ENCODE measurements at regions not wholly inside any gene's neighbourhood (a gene's known extent, or its start where the extent isn't known, plus 50 kb on each side); places are given as distances from the start of the nearest gene placed in this dataset.
"Not testable (repeated sequence)": the region's sequence is repeated elsewhere in the genome, so short reads cannot be mapped to it uniquely, and the experiment has no call there.

DNA sequence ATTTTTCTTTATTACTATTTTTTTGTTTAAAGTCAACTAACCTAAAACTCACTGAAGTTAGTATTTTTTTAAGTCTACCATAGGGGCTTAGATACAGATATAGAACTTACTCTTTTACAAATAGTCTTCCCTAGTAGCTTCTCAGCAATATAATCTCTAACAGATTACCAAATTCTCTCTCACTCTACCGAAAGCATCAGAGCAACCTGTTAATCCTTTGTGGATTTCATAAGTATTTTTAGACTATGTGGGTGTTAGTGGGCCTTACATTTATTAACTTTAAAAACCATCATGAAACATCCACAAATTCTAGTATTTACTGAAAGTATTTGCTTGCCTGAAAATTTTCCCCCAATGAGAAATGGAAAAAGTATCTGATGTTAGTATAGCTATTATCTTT lies 84.6 kb upstream of the TFPI start:
- H3K4me3 ChIP-seq (ENCODE audit: extremely low read depth, insufficient read depth, low read length, poor library complexity, severe bottlenecking), result no peak overlapping the region
- H3K36me3 ChIP-seq (ENCODE audit: control insufficient read depth, insufficient read depth, low read length), result no peaks in the 10 kb centered on the region
- H3K4me1 ChIP-seq (ENCODE audit: control insufficient read depth, insufficient read depth, low read length, poor library complexity, severe bottlenecking), result no peaks in the 10 kb centered on the region
- no CpG with 5 or more reads among the region's 1 CpG for WGBS, 2 experiments (ENCODE audit: insufficient coverage in 2 of 2)
- peaks cover 6% of the 10 kb centered on the region for H3K9me3 ChIP-seq (ENCODE audit: control insufficient read depth, low read length)
- H3K27ac ChIP-seq (ENCODE audit: low read depth, low read length, severe bottlenecking), result no peak overlapping the region

DNA sequence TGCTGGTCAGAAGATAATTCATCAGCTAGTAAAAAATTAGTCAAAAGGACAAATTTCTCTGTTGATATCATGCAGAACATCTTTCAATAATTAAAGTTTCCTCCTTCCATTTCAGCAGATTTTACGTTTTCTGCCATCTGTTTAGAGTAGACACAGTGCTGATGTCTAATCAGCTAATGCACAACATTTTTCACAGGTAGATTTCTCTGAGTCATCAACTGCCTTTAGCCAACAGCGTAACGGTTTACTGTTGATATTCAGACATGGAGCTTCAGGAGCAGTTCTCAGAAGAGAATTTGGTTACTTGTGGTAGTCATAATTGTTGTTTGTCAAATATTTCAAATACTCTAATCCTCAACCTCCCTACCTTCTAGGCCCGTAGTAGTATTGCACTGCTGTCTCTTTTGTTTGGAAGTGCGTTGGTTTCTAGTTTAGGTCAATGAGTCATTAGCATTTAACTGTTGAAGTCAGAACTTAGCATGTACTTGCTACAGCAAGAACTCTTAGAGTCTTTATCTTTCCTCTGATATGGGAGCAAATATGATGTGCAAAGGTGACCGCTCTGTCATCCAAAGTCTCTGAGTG lies 86.8 kb upstream of the TFPI start:
- Histone ChIP-seq H3K36me3 (ENCODE audit: control insufficient read depth, insufficient read depth, low read length) (no peaks in the 10 kb centered on the region), H3K9me3 (ENCODE audit: control insufficient read depth, low read length) (peaks cover 6% of the 10 kb centered on the region), H3K27ac (ENCODE audit: low read depth, low read length, severe bottlenecking) (no peak overlapping the region), H3K4me1 (ENCODE audit: control insufficient read depth, insufficient read depth, low read length, poor library complexity, severe bottlenecking) (no peaks in the 10 kb centered on the region), H3K4me3 (ENCODE audit: extremely low read depth, insufficient read depth, low read length, poor library complexity, severe bottlenecking) (no peak overlapping the region)
- WGBS, 2 experiments (ENCODE audit: insufficient coverage in 2 of 2), result 70 to 71% methylated on average over 1 to 2 of the region's 6 CpGs

DNA sequence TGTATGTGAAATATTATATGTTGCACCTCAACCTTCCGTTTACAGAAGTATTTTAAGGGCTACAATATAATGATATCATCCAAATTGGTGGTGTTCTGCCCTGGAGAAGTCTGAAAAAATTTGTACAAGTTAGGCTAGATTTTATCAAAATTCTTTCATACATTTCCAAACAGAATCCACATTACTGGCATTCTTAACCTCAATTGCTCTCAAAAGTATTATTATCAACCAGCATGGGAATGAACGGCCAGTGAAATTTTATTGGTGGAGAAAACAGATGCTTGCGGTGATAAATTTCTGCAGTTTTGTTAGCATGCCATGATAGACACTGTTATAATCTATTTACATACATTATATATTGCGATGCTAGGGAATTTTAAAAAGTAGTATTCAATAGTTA lies 88.3 kb upstream of the TFPI start:
- H3K4me3 ChIP-seq (ENCODE audit: extremely low read depth, insufficient read depth, low read length, poor library complexity, severe bottlenecking), result no peak overlapping the region
- H3K9me3 ChIP-seq (ENCODE audit: control insufficient read depth, low read length), result peaks cover 6% of the 10 kb centered on the region
- H3K36me3 ChIP-seq (ENCODE audit: control insufficient read depth, insufficient read depth, low read length), result no peaks in the 10 kb centered on the region
- no peak overlapping the region for H3K27ac ChIP-seq (ENCODE audit: low read depth, low read length, severe bottlenecking)
- no peaks in the 10 kb centered on the region for H3K4me1 ChIP-seq (ENCODE audit: control insufficient read depth, insufficient read depth, low read length, poor library complexity, severe bottlenecking)
- WGBS, 2 experiments (ENCODE audit: insufficient coverage in 2 of 2), result no CpG with 5 or more reads among the region's 4 CpGs

DNA sequence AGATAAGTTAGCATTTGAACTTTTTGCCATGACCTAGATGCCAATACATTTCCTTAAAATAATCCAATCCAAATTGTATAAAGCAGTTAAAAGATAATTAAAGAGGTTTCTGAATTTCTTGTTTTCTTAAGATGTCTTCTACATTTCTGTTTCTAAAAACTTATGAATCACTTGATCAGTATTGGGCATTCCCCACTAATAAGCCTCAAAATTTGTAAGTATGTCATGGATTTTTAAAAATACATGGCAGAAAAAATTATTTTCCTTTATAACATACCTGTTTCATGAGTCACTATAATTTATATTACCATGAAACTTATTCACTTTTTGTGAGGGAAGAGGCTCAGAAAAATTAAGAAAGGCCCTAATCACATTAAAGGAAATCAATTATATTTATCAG lies 90.3 kb upstream of the TFPI start:
- H3K4me3 ChIP-seq (ENCODE audit: extremely low read depth, insufficient read depth, low read length, poor library complexity, severe bottlenecking), result no peak overlapping the region
- H3K36me3 ChIP-seq (ENCODE audit: control insufficient read depth, insufficient read depth, low read length), result no peaks in the 10 kb centered on the region
- no peak overlapping the region for H3K27ac ChIP-seq (ENCODE audit: low read depth, low read length, severe bottlenecking)
- no peaks in the 10 kb centered on the region for H3K4me1 ChIP-seq (ENCODE audit: control insufficient read depth, insufficient read depth, low read length, poor library complexity, severe bottlenecking)
- no peaks in the 10 kb centered on the region for H3K9me3 ChIP-seq (ENCODE audit: control insufficient read depth, low read length)

DNA sequence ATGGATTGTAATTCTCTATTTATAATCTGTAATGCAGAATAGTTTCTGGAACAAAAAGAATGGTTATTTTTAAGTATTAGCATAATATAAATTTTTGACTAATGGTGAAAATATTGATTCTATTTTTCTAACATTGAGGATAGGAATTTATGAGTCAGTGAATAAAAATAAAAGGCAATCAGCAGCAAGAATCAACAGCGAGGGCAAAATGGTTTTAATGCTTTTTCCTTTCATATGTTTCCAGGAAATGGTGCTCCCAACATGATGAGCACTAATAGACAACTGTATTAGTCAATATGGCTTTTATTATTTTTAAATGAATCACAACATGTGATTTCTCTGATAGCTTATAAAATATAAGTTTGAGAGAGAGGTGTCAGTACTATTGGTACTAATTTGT lies 90.7 kb upstream of the TFPI start:
- H3K9me3 ChIP-seq (ENCODE audit: control insufficient read depth, low read length), result no peaks in the 10 kb centered on the region
- H3K4me3 ChIP-seq (ENCODE audit: extremely low read depth, insufficient read depth, low read length, poor library complexity, severe bottlenecking), result no peak overlapping the region
- H3K27ac ChIP-seq (ENCODE audit: low read depth, low read length, severe bottlenecking), result no peak overlapping the region
- H3K4me1 ChIP-seq (ENCODE audit: control insufficient read depth, insufficient read depth, low read length, poor library complexity, severe bottlenecking), result no peaks in the 10 kb centered on the region
- no peaks in the 10 kb centered on the region for H3K36me3 ChIP-seq (ENCODE audit: control insufficient read depth, insufficient read depth, low read length)
- 86% methylated on average over 1 of the region's 1 CpG; no CpG with 5 or more reads in 1 of the 2 experiments for WGBS, 2 experiments (ENCODE audit: insufficient coverage in 2 of 2)

DNA sequence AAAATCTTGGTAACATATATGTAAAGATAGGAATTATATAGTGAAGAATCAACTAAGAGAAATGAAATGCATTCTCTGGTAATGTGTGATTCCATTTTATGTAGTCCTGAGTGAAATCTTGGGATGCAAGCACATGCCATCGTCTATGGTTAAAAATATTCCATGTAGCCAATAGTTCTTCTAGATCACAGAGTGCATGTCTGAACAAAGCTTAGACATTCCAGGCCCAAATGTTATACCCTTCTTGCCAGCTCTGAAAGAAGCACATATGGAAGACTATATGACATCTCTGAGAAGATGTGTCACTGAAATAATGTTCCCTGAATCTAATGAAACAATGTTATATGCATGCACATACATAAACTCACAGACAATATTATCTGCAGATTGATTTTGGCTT lies 92.3 kb upstream of the TFPI start:
- WGBS, 2 experiments (ENCODE audit: insufficient coverage in 2 of 2), result 100% methylated on average over 1 of the region's 1 CpG; no CpG with 5 or more reads in 1 of the 2 experiments
- H3K36me3 ChIP-seq (ENCODE audit: control insufficient read depth, insufficient read depth, low read length), result no peaks in the 10 kb centered on the region
- H3K4me1 ChIP-seq (ENCODE audit: control insufficient read depth, insufficient read depth, low read length, poor library complexity, severe bottlenecking), result no peaks in the 10 kb centered on the region
- H3K27ac ChIP-seq (ENCODE audit: low read depth, low read length, severe bottlenecking), result no peak overlapping the region
- no peaks in the 10 kb centered on the region for H3K9me3 ChIP-seq (ENCODE audit: control insufficient read depth, low read length)
- no peak overlapping the region for H3K4me3 ChIP-seq (ENCODE audit: extremely low read depth, insufficient read depth, low read length, poor library complexity, severe bottlenecking)

DNA sequence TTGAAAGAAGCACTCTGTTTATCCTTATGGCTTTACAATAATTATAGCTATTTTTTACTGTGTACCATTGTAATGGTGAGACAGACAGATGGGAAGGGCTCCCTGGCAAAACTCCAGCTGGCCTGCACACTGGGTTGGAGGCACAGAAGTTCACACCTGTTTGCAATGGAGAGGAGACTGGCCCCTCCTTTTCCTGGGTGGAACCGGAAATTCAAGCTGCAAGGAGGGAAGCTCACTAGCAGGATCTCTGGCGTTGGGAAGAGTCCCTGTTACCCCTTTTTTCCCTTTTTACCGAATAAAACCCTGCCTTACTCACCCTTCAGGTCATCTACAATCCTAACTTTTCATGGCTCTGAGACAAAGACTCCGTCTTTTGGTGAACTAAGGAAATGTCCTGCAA lies 100.3 kb upstream of the TFPI start:
- Histone ChIP-seq H3K4me3 (ENCODE audit: extremely low read depth, insufficient read depth, low read length, poor library complexity, severe bottlenecking) (no peak overlapping the region), H3K27ac (ENCODE audit: low read depth, low read length, severe bottlenecking) (no peak overlapping the region), H3K4me1 (ENCODE audit: control insufficient read depth, insufficient read depth, low read length, poor library complexity, severe bottlenecking) (no peaks in the 10 kb centered on the region), H3K36me3 (ENCODE audit: control insufficient read depth, insufficient read depth, low read length) (no peaks in the 10 kb centered on the region), H3K9me3 (ENCODE audit: control insufficient read depth, low read length) (no peaks in the 10 kb centered on the region)
- WGBS, 2 experiments (ENCODE audit: insufficient coverage in 2 of 2), result 98 to 100% methylated on average over 3 to 4 of the region's 4 CpGs

DNA sequence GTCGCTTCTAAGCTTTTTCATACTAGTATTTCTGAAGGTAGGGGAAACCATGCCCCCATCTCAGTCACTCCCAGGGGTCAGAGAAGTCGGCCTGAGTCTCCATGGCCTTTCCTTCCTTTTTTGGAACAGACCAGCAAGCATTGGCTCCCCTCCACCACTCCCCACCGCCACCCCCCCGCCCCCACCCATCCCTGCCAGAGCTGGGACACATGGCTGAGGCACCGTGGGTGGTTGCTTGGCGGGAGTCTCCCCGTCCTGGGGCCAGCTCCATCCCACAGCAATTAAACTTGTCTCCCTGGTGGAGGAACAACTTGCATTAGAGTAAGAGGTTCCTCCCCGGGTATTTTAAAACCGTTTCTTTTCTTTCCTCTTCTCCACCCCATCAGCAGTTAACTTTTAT lies 100.8 kb upstream of the TFPI start:
- no peak overlapping the region for H3K27ac ChIP-seq (ENCODE audit: low read depth, low read length, severe bottlenecking)
- WGBS, 2 experiments (ENCODE audit: insufficient coverage in 2 of 2), result 100% methylated on average over 1 of the region's 9 CpGs; no CpG with 5 or more reads in 1 of the 2 experiments

DNA sequence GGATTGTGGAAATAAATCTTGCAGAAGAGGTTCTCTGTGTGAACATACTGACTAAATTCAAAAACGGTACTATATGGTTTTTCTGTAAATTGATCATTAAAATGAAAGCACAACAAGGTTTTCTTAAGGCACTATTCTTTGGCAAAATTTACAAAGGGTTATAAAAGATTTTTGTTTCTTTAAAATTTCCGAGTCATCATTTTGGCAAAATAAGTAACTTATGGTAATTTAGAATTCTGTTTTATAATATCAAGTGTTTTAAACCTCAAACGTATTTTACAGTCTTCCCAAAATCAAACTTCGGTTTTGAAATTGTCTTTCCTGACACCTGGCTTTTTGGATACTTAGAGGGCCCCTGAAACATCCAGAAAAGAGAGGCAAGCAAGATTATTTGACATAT lies 101.9 kb upstream of the TFPI start:
- Histone ChIP-seq H3K36me3 (ENCODE audit: control insufficient read depth, insufficient read depth, low read length) (no peaks in the 10 kb centered on the region), H3K4me1 (ENCODE audit: control insufficient read depth, insufficient read depth, low read length, poor library complexity, severe bottlenecking) (no peaks in the 10 kb centered on the region), H3K9me3 (ENCODE audit: control insufficient read depth, low read length) (no peaks in the 10 kb centered on the region), H3K4me3 (ENCODE audit: extremely low read depth, insufficient read depth, low read length, poor library complexity, severe bottlenecking) (no peak overlapping the region), H3K27ac (ENCODE audit: low read depth, low read length, severe bottlenecking) (no peak overlapping the region)
- WGBS, 2 experiments (ENCODE audit: insufficient coverage in 2 of 2), result 100% methylated on average over 1 of the region's 4 CpGs; no CpG with 5 or more reads in 1 of the 2 experiments

More for the DNA sequence above, 100.8 kb upstream of the TFPI start:
- no peaks in the 10 kb centered on the region for H3K4me1 ChIP-seq (ENCODE audit: control insufficient read depth, insufficient read depth, low read length, poor library complexity, severe bottlenecking)
- H3K36me3 ChIP-seq (ENCODE audit: control insufficient read depth, insufficient read depth, low read length), result no peaks in the 10 kb centered on the region
- no peak overlapping the region for H3K4me3 ChIP-seq (ENCODE audit: extremely low read depth, insufficient read depth, low read length, poor library complexity, severe bottlenecking)
- H3K9me3 ChIP-seq (ENCODE audit: control insufficient read depth, low read length), result no peaks in the 10 kb centered on the region

DNA sequence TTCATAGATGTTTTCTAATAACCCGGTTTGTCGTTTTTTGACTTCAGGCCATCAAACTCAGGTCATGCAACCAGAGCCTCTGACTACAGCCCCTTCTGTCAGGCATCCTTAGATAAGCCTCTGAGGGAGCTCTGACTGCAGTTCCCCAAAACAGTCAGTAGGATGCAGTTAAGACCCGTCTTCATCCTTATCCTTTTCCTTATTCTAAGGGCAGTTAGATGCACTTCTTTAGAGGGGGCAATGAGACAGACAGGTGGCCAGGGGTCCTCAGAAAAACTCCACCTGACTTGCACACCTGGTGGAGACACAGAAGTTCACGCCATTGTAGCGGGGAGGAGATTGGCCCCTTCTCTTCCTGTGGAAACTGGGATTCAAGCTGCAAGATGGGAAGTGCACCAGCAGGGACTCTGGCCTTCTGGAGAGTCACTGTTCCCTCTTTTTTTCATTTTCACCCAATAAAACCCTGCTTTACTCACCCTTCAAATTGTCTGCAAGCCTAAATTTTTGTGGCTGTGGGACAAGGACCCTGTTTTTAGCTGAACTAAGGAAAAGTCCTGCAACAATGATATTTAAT lies 104.8 kb upstream of the TFPI start:
- H3K4me3 ChIP-seq (ENCODE audit: extremely low read depth, insufficient read depth, low read length, poor library complexity, severe bottlenecking), result no peak overlapping the region
- no peaks in the 10 kb centered on the region for H3K36me3 ChIP-seq (ENCODE audit: control insufficient read depth, insufficient read depth, low read length)
- H3K27ac ChIP-seq (ENCODE audit: low read depth, low read length, severe bottlenecking), result no peak overlapping the region
- WGBS, 2 experiments (ENCODE audit: insufficient coverage in 2 of 2), result 52 to 67% methylated on average over 3 to 4 of the region's 5 CpGs
- no peaks in the 10 kb centered on the region for H3K4me1 ChIP-seq (ENCODE audit: control insufficient read depth, insufficient read depth, low read length, poor library complexity, severe bottlenecking)
- no peaks in the 10 kb centered on the region for H3K9me3 ChIP-seq (ENCODE audit: control insufficient read depth, low read length)

DNA sequence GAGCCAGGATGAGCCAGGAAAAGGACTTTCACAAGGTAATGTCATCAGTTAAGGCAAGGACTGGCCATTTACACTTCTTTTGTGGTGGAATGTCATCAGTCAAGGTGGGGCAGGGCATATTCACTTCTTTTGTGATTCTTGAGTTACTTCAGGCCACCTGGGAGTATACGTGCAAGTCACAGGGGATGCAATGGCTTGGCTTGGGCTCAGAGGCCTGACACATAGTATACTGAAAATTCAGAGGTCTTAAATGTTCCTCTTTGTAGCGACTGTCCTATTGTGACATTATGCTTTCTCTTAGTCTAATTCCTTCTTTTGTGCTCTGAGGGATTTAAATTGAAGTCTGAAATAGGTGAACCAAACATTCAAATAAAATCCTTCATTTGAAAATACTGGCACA lies 121.8 kb upstream of the TFPI start:
- H3K4me1 ChIP-seq (ENCODE audit: control insufficient read depth, insufficient read depth, low read length, poor library complexity, severe bottlenecking); H3K9me3 ChIP-seq (ENCODE audit: control insufficient read depth, low read length); H3K36me3 ChIP-seq (ENCODE audit: control insufficient read depth, insufficient read depth, low read length); H3K4me3 ChIP-seq (ENCODE audit: extremely low read depth, insufficient read depth, low read length, poor library complexity, severe bottlenecking); H3K27ac ChIP-seq (ENCODE audit: low read depth, low read length, severe bottlenecking): not testable (repeated sequence)
- 43% methylated on average over 1 of the region's 2 CpGs; no CpG with 5 or more reads in 1 of the 2 experiments for WGBS, 2 experiments (ENCODE audit: insufficient coverage in 2 of 2)

All from mesodermal cell (in vitro differentiated cells).